HL-60 (cell line): ENCODE measurements at regions not wholly inside any gene's neighbourhood (a gene's known extent, or its start where the extent isn't known, plus 50 kb on each side); places are given as distances from the start of the nearest gene placed in this dataset.

Experiments
- CTCF ChIP-seq: IDR thresholded peaks from one replicate; pipeline ENCODE4 v1.5.1; 2011; ENCODE audit warnings: low read length, control low read depth, inconsistent platforms; ENCODE audit not compliant: insufficient read depth
- SPI1 ChIP-seq: IDR thresholded peaks from 2 replicates; pipeline ENCODE4 v1.6.1; 2012; ENCODE audit warnings: low read depth, mild to moderate bottlenecking, borderline replicate concordance

GRCh38 chrX:11010476-11010875, 100.7 kb upstream of the HCCS start:
- TF ChIP-seq CTCF, result no peak
- no peak for TF ChIP-seq SPI1
